Parathyroid adenoma (tissue), 2 donors: ENCODE measurements at regions not wholly inside any gene's neighbourhood (a gene's known extent, or its start where the extent isn't known, plus 50 kb on each side); places are given as distances from the start of the nearest gene placed in this dataset.
"Not testable (repeated sequence)": the region's sequence is repeated elsewhere in the genome, so short reads cannot be mapped to it uniquely, and the experiment has no call there.

Experiments used
- H2AFZ ChIP-seq: fragments of 300-600 bp; sonication (generic); one replicate; pipeline ENCODE4 v1.7.0; 2017; ENCODE audit warnings: antibody characterized with exemption, mild to moderate bottlenecking
- H3K27ac ChIP-seq: fragments of 300-600 bp; sonication (generic); one replicate; pipeline ENCODE4 v1.7.0; 2017
- H3K27me3 ChIP-seq: fragments of 300-600 bp; sonication (generic); one replicate; pipeline ENCODE4 v1.7.0; 2017; ENCODE audit warnings: low read length; ENCODE audit not compliant: control insufficient read depth, insufficient read depth
- H3K36me3 ChIP-seq: fragments of 300-600 bp; sonication (generic); one replicate; pipeline ENCODE4 v1.7.0; 2017; ENCODE audit warnings: low read length; ENCODE audit not compliant: control insufficient read depth, insufficient read depth
- H3K4me1 ChIP-seq: fragments of 300-600 bp; sonication (generic); one replicate; pipeline ENCODE4 v1.7.0; 2017; ENCODE audit warnings: control low read depth
- H3K4me2 ChIP-seq: fragments of 300-600 bp; sonication (generic); one replicate; pipeline ENCODE4 v1.7.0; 2017; ENCODE audit warnings: low read length
- H3K4me3 ChIP-seq: fragments of 300-600 bp; sonication (generic); one replicate; pipeline ENCODE4 v1.7.0; 2017; ENCODE audit warnings: low read depth, low read length
- H3K79me2 ChIP-seq: fragments of 300-600 bp; sonication (generic); one replicate; pipeline ENCODE4 v1.7.0; 2017; ENCODE audit warnings: control low read depth
- H3K9ac ChIP-seq: fragments of 300-600 bp; sonication (generic); one replicate; pipeline ENCODE4 v1.7.0; 2017; ENCODE audit warnings: mild to moderate bottlenecking
- H3K9me3 ChIP-seq: fragments of 300-600 bp; sonication (generic); one replicate; pipeline ENCODE4 v1.7.0; 2017; ENCODE audit warnings: low read length; ENCODE audit not compliant: control insufficient read depth
- CTCF ChIP-seq: fragments of 300-600 bp; sonication (generic); IDR thresholded peaks from one replicate; pipeline ENCODE4 v1.7.0; 2017; ENCODE audit warnings: antibody characterized with exemption, mild to moderate bottlenecking
- donor health status: primary hyperparathyroidism.

- no peak overlapping the region for H3K27ac ChIP-seq
- no peaks in the 10 kb centered on the region for H3K79me2 ChIP-seq
- no peak overlapping the region for H3K4me2 ChIP-seq
- H3K9me3 ChIP-seq = no peaks in the 10 kb centered on the region
- H2AFZ ChIP-seq = no peak overlapping the region
- H3K9ac ChIP-seq = no peak overlapping the region
- no peaks in the 10 kb centered on the region for H3K27me3 ChIP-seq
- no peak overlapping the region for H3K4me3 ChIP-seq
- no peak for TF ChIP-seq CTCF
- no peaks in the 10 kb centered on the region for H3K36me3 ChIP-seq
- no peaks in the 10 kb centered on the region for H3K4me1 ChIP-seq
Observed at GRCh38 chr22:47407461-47408025, 645.1 kb downstream of the TBC1D22A start.

GRCh38 chr22:47406896-47407295 is 644.4 kb downstream of the TBC1D22A start:
- Histone ChIP-seq H3K36me3 (no peaks in the 10 kb centered on the region), H3K27ac (no peak overlapping the region), H3K4me3 (no peak overlapping the region), H3K4me1 (no peaks in the 10 kb centered on the region), H3K9me3 (no peaks in the 10 kb centered on the region), H3K79me2 (no peaks in the 10 kb centered on the region), H2AFZ (no peak overlapping the region), H3K4me2 (no peak overlapping the region), H3K27me3 (no peaks in the 10 kb centered on the region), H3K9ac (no peak overlapping the region)
- TF ChIP-seq CTCF = no peak

GRCh38 chr22:47406180-47406834 is 643.9 kb downstream of the TBC1D22A start:
- Histone ChIP-seq H3K4me1 (no peaks in the 10 kb centered on the region), H3K27me3 (no peaks in the 10 kb centered on the region), H3K9me3 (no peaks in the 10 kb centered on the region), H3K9ac (no peak overlapping the region), H3K27ac (no peak overlapping the region), H3K4me2 (no peak overlapping the region), H3K4me3 (no peak overlapping the region), H3K79me2 (no peaks in the 10 kb centered on the region), H3K36me3 (no peaks in the 10 kb centered on the region), H2AFZ (no peak overlapping the region)
- no peak for TF ChIP-seq CTCF

DNA sequence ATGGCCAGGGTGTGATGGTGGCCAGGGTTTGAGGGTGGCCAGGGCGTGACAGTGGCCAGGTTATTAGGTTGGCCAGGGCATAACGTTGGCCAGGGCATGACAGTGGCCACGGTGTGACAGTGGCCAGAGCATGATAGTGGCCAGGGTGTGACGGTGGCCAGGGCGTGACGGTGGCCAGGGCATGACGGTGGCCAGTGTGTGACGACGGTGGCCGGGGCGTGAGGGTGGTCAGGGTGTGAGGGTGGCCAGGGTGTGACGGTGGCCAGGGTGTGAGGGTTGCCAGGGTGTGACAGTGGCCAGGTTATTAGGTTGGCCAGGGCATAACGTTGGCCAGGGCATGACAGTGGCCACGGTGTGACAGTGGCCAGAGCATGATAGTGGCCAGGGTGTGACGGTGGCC is 642.8 kb downstream of the TBC1D22A start:
- not testable (repeated sequence) for H3K9ac ChIP-seq, H3K4me2 ChIP-seq, H3K36me3 ChIP-seq, H3K9me3 ChIP-seq, H3K4me1 ChIP-seq, H3K27ac ChIP-seq, H2AFZ ChIP-seq, H3K27me3 ChIP-seq, H3K79me2 ChIP-seq, H3K4me3 ChIP-seq

- H3K79me2 ChIP-seq = no peaks in the 10 kb centered on the region
- no peak overlapping the region for H3K4me3 ChIP-seq
- no peak overlapping the region for H3K9ac ChIP-seq
- no peaks in the 10 kb centered on the region for H3K4me1 ChIP-seq
- no peak for TF ChIP-seq CTCF
- H3K36me3 ChIP-seq = no peaks in the 10 kb centered on the region
- H3K27me3 ChIP-seq = no peaks in the 10 kb centered on the region
- no peak overlapping the region for H2AFZ ChIP-seq
- H3K9me3 ChIP-seq = no peaks in the 10 kb centered on the region
- no peak overlapping the region for H3K4me2 ChIP-seq
- H3K27ac ChIP-seq = no peak overlapping the region
Observed at GRCh38 chr22:47402876-47403525, 640.6 kb downstream of the TBC1D22A start.
